GM21515 (cell line): ENCODE measurements at regions not wholly inside any gene's neighbourhood (a gene's known extent, or its start where the extent isn't known, plus 50 kb on each side); places are given as distances from the start of the nearest gene placed in this dataset.

ENCODE experiments used
- ATAC-seq: cut with Tn5 transposase; IDR thresholded peaks from one replicate; pipeline ENCODE4 v1.9.1; 2021; ENCODE audit not compliant: unreplicated experiment

GRCh38 chr3:147744967-147745366 is 335.8 kb downstream of the ZIC1 start:
- no peak for ATAC-seq

- ATAC-seq = no peak
These were observed 346.1 kb downstream of the ZIC1 start for GRCh38 chr3:147755310-147755709.

- no peak for ATAC-seq
These were observed 347.3 kb downstream of the ZIC1 start for GRCh38 chr3:147756476-147756875.

GRCh38 chr3:147757866-147758265 is 348.7 kb downstream of the ZIC1 start:
- ATAC-seq = no peak

GRCh38 chr3:147758771-147759170 is 349.6 kb downstream of the ZIC1 start:
- ATAC-seq = no peak

- ATAC-seq = no peak
These were observed 350.9 kb downstream of the ZIC1 start for GRCh38 chr3:147760085-147760484.

GRCh38 chr3:147760941-147761340 is 351.8 kb downstream of the ZIC1 start:
- no peak for ATAC-seq

- ATAC-seq = no peak
These were observed 364.0 kb downstream of the ZIC1 start for GRCh38 chr3:147773116-147773630.

- no peak for ATAC-seq
These were observed 366.2 kb downstream of the ZIC1 start for GRCh38 chr3:147775411-147775810.

GRCh38 chr3:147775816-147776530 is 366.8 kb downstream of the ZIC1 start:
- ATAC-seq = no peak

- no peak for ATAC-seq
These were observed 384.7 kb downstream of the ZIC1 start for GRCh38 chr3:147793841-147794240.

- no peak for ATAC-seq
These were observed 385.4 kb downstream of the ZIC1 start for GRCh38 chr3:147794596-147794995.

GRCh38 chr3:147795418-147795817 is 386.3 kb downstream of the ZIC1 start:
- ATAC-seq = no peak

- no peak for ATAC-seq
These were observed 387.9 kb downstream of the ZIC1 start for GRCh38 chr3:147797095-147797494.

- no peak for ATAC-seq
These were observed 390.4 kb downstream of the ZIC1 start for GRCh38 chr3:147799601-147800000.

- no peak for ATAC-seq
These were observed 398.6 kb downstream of the ZIC1 start for GRCh38 chr3:147807776-147808175.

GRCh38 chr3:147809206-147809605 is 400.0 kb downstream of the ZIC1 start:
- no peak for ATAC-seq

- ATAC-seq = no peak
These were observed 403.2 kb downstream of the ZIC1 start for GRCh38 chr3:147812186-147812911.

GRCh38 chr3:147813256-147813655 is 404.1 kb downstream of the ZIC1 start:
- ATAC-seq = no peak

- no peak for ATAC-seq
These were observed 407.6 kb downstream of the ZIC1 start for GRCh38 chr3:147816752-147817151.

GRCh38 chr3:147832611-147833010 is 423.4 kb downstream of the ZIC1 start:
- no peak for ATAC-seq

GRCh38 chr3:147836330-147836729 is 427.2 kb downstream of the ZIC1 start:
- ATAC-seq = no peak
